A549 (cell line): ENCODE measurements at regions not wholly inside any gene's neighbourhood (a gene's known extent, or its start where the extent isn't known, plus 50 kb on each side); places are given as distances from the start of the nearest gene placed in this dataset.

Source experiments
- ATAC-seq, 2 experiments: fragments of 200-7000 bp in 1 of 2; fragments of >200 bp in 1 of 2; cut with Nextera tagmentation in 1 of 2; cut with Tn5 transposase in 1 of 2; 3 replicates each; pipeline versions ENCODE4 v1.8.0 to v1.9.1; 2018 to 2020; ENCODE audit warnings: mild to moderate bottlenecking in 1 of 2, moderate library complexity in 1 of 2
- CTCF ChIA-PET: fragments of 300-600 bp; sonication (Branson Sonifier 250); formaldehyde crosslinking; extraction: SDS; loops from one replicate; lab custom pipeline; 2021; ENCODE audit warnings: antibody characterized with exemption, inconsistent platforms; lab: Yijun Ruan, JAX
- POLR2A ChIA-PET: fragments of 350-600 bp; formaldehyde crosslinking; extraction: SDS; loops from one replicate; lab custom pipeline; 2021; ENCODE audit warnings: antibody characterized with exemption, inconsistent platforms; lab: Yijun Ruan, JAX
- DNase-seq, 2 experiments: peaks; one replicate each; pipeline versions ENCODE4 v3.0.0 to v3.0.0-alpha.2; 2011 to 2016; ENCODE audit warnings: low read depth in 1 of 2, low spot score in 1 of 2
- FAIRE-seq: peaks from 2 replicates; lab custom pipeline; 2011; peaks lifted over from hg19 to GRCh38; lab: Jason Lieb, UNC
- H3K27ac ChIP-seq, 2 experiments: fragments of >200 bp; sonication (Bioruptor Twin); formaldehyde crosslinking; 3 replicates each; pipeline ENCODE4 v1.5.1; 2016 to 2017
- H3K4me1 ChIP-seq: fragments of >200 bp; sonication (Bioruptor Twin); formaldehyde crosslinking; 3 replicates; pipeline ENCODE4 v1.6.1; 2016
- H3K4me2 ChIP-seq: fragments of >200 bp; sonication (Bioruptor Twin); formaldehyde crosslinking; 3 replicates; pipeline ENCODE4 v1.6.1; 2016
- H3K4me3 ChIP-seq: fragments of >200 bp; sonication (Bioruptor Twin); formaldehyde crosslinking; 3 replicates; pipeline ENCODE4 v1.5.1; 2016
- H3K9me3 ChIP-seq: fragments of >200 bp; sonication (Bioruptor Twin); formaldehyde crosslinking; 3 replicates; pipeline ENCODE4 v1.6.1; 2016
- CEBPB ChIP-seq, 2 experiments: fragments of >200 bp in 1 of 2; sonication (Bioruptor Twin) in 1 of 2; formaldehyde crosslinking in 1 of 2; IDR thresholded peaks; 2 replicates each; pipeline ENCODE4 v1.6.1; 2012 to 2016
- CHD4 ChIP-seq: fragments of 200-600 bp; sonication (generic); IDR thresholded peaks from 2 replicates; pipeline ENCODE4 v1.6.1; 2016; ENCODE audit warnings: antibody characterized with exemption, mild to moderate bottlenecking, borderline replicate concordance
- EHF ChIP-seq: fragments of 250-450 bp; sonication (Bioruptor Pico); IDR thresholded peaks from 2 replicates; pipeline ENCODE4 v1.5.0; 2020; ENCODE audit warnings: mild to moderate bottlenecking
- EHMT2 ChIP-seq: fragments of 200-600 bp; sonication (generic); IDR thresholded peaks from 2 replicates; pipeline ENCODE4 v1.6.1; 2016; ENCODE audit warnings: antibody characterized with exemption, low read depth, mild to moderate bottlenecking, moderate library complexity
- EP300 ChIP-seq, 2 experiments: fragments of >200 bp; sonication (Bioruptor Twin); formaldehyde crosslinking; IDR thresholded peaks; 2 replicates in 1 of 2; 3 replicates in 1 of 2; pipeline ENCODE4 v1.6.1; 2016 to 2017
- FOSB ChIP-seq: fragments of 250-450 bp; sonication (Bioruptor Pico); IDR thresholded peaks from 2 replicates; pipeline ENCODE4 v1.5.0; 2020; ENCODE audit warnings: mild to moderate bottlenecking, moderate library complexity
- FOSL2 ChIP-seq, 2 experiments: fragments of 450-650 bp in 1 of 2; fragments of >200 bp in 1 of 2; sonication (Bioruptor Twin) in 1 of 2; formaldehyde crosslinking; IDR thresholded peaks; 2 replicates each; pipeline versions ENCODE4 v1.5.0 to v1.6.1; 2016 to 2020; ENCODE audit warnings: mild to moderate bottlenecking in 1 of 2, moderate library complexity in 1 of 2
- HDAC2 ChIP-seq: fragments of 200-600 bp; sonication (generic); IDR thresholded peaks from 2 replicates; pipeline ENCODE4 v1.6.1; 2016
- HEYL ChIP-seq: fragments of 250-450 bp; sonication (Bioruptor Pico); IDR thresholded peaks from 2 replicates; pipeline ENCODE4 v1.8.0; 2021; ENCODE audit warnings: mild to moderate bottlenecking, moderate library complexity
- HOXA7 ChIP-seq: fragments of 250-450 bp; sonication (Bioruptor Pico); IDR thresholded peaks from 2 replicates; pipeline ENCODE4 v1.5.0; 2020; ENCODE audit warnings: mild to moderate bottlenecking, moderate library complexity
- HOXB13 ChIP-seq: fragments of 250-450 bp; sonication (Bioruptor Pico); IDR thresholded peaks from 2 replicates; pipeline ENCODE4 v1.5.0; 2020; ENCODE audit warnings: low read depth, mild to moderate bottlenecking, moderate library complexity
- KDM5A ChIP-seq: fragments of 200-600 bp; sonication (generic); IDR thresholded peaks from 2 replicates; pipeline ENCODE4 v1.6.1; 2016; ENCODE audit warnings: antibody characterized with exemption, mild to moderate bottlenecking
- MAFK ChIP-seq: fragments of 450-650 bp; IDR thresholded peaks from 2 replicates; pipeline ENCODE4 v1.6.1; 2014; ENCODE audit not compliant: partially characterized antibody
- MAZ ChIP-seq: fragments of 150-350 bp; IDR thresholded peaks from 2 replicates; pipeline ENCODE4 v1.6.1; 2014; ENCODE audit warnings: antibody characterized with exemption, low read depth, low read length, borderline replicate concordance
- NPAS2 ChIP-seq: fragments of 250-450 bp; sonication (Bioruptor Pico); IDR thresholded peaks from 2 replicates; pipeline ENCODE4 v1.8.0; 2022; ENCODE audit warnings: mild to moderate bottlenecking, moderate library complexity, borderline replicate concordance
- RAD21 ChIP-seq, 2 experiments: fragments of >200 bp in 1 of 2; sonication (Bioruptor Twin) in 1 of 2; formaldehyde crosslinking in 1 of 2; IDR thresholded peaks in 1 of 2; conservative IDR thresholded peaks in 1 of 2; 2 replicates in 1 of 2; 3 replicates in 1 of 2; pipeline ENCODE4 v1.6.1; 2012 to 2018; ENCODE audit warnings: inconsistent platforms in 1 of 2
- RARB ChIP-seq: fragments of 250-450 bp; sonication (Bioruptor Pico); IDR thresholded peaks from 2 replicates; pipeline ENCODE4 v1.8.0; 2021; ENCODE audit warnings: mild to moderate bottlenecking, moderate library complexity
- RCOR1 ChIP-seq: fragments of 150-350 bp; IDR thresholded peaks from 2 replicates; pipeline ENCODE4 v1.6.1; 2014; ENCODE audit warnings: antibody characterized with exemption, low read length, low read depth
- RNF2 ChIP-seq: fragments of 200-600 bp; sonication (generic); IDR thresholded peaks from 2 replicates; pipeline ENCODE4 v1.6.1; 2016; ENCODE audit warnings: low read depth, mild to moderate bottlenecking, antibody characterized with exemption, moderate library complexity, borderline replicate concordance
- TP53 ChIP-seq: fragments of 250-450 bp; sonication (Bioruptor Pico); IDR thresholded peaks from 2 replicates; pipeline ENCODE4 v1.5.0; 2021; ENCODE audit warnings: mild to moderate bottlenecking, moderate library complexity
- ZFP36 ChIP-seq: fragments of 450-650 bp; IDR thresholded peaks from 2 replicates; pipeline ENCODE4 v1.6.1; 2014; ENCODE audit warnings: borderline replicate concordance; ENCODE audit not compliant: partially characterized antibody
- ZNF302 ChIP-seq: fragments of 250-450 bp; sonication (Bioruptor Pico); IDR thresholded peaks from 2 replicates; pipeline ENCODE4 v1.9.0; 2021; ENCODE audit warnings: inconsistent platforms, mild to moderate bottlenecking, moderate library complexity
- WGBS: methylation state at CpG from one replicate; pipeline ENCODE4 v1.1.6; 2017; ENCODE audit errors: missing lambda C conversion rate; 5-methylcytosine and 5-hydroxymethylcytosine counted together
- TF ChIP-seq, protein P1 (sequence below): fragments of >200 bp; sonication (Bioruptor Twin); formaldehyde crosslinking; IDR thresholded peaks from 3 replicates; pipeline ENCODE4 v1.6.1; 2016
- TF ChIP-seq, protein P2 (sequence below): fragments of >200 bp; sonication (Bioruptor Twin); formaldehyde crosslinking; IDR thresholded peaks from 3 replicates; pipeline ENCODE4 v1.5.1; 2016
- TF ChIP-seq, protein P3 (sequence below): fragments of 200-600 bp; sonication (generic); IDR thresholded peaks from 2 replicates; pipeline ENCODE4 v1.6.1; 2016; ENCODE audit warnings: antibody characterized with exemption, mild to moderate bottlenecking, moderate library complexity

DNA sequence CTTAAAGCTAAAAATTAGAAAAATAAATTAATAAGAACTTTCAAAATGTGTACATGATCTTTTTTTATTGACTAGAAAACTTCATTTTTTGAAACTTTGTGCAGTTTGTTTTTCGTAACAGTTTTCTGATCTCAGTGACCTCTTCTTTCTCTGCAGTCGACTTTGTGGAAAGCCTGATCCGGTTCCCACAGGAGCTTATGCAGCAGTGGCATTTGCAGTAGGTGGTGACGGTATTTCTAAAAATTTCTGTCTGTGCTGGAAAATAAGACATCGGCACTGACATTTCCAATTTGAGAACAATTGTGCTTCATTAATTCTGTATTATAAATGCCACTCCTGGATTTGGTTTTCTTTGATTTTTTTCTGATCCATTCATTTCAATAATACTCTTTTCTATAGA is 68.8 kb downstream of the CLDN17 start:
- FAIRE-seq: no peak
- WGBS: 15% methylated on average over 5 of the region's 5 CpGs
- Histone ChIP-seq H3K9me3 (no peaks in the 10 kb centered on the region), H3K27ac (no peak overlapping the region), H3K4me1 (no peaks in the 10 kb centered on the region), H3K4me3 (no peak overlapping the region)
- no peak for DNase-seq
- no peak for TF ChIP-seq MAZ
- TF ChIP-seq ZFP36: no peak
- TF ChIP-seq, all 56 proteins: peak for 0
- CTCF ChIA-PET: no interaction called here
- no peak for ATAC-seq
- POLR2A ChIA-PET: no interaction called here
- no peak overlapping the region for H3K4me2 ChIP-seq

DNA sequence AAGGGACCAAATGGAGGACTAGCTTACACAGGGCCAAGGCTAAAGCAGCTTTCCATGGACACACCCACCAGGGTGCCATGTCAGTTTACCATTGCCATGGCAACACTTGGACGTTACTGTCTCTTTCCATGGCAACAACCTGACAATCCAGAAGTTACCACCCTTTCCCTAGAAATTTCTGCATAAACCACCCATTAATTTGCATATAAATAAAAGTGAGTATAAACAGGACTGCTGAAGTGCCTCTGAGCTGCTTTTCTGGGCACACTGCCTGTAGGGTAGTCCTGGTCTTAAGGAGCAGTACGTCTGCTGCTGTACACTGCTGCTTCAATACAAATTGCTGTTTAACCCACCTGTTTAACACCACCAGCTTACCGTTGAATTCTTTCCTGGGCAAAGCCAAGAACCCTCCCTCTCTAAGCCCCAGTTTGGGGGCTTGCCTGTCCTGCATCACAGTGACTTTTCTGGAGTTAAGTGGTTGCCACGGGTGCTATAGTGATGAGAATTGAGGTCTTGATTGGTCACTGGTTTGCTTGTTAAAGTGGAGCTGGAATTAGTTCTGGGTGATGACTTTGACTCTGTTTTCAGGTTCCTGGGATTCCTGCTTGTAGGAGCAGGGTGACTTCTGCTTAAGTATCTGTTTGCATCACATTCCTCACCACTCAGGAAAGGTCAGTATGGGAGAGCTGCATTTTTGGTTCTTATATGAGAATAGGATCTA is 83.2 kb downstream of the CLDN17 start:
- ChIA-PET POLR2A (no interaction called here), CTCF (no interaction called here)
- DNase-seq: no peak
- Histone ChIP-seq H3K27ac (no peak overlapping the region), H3K4me3 (no peak overlapping the region)
- no peak for FAIRE-seq
- TF ChIP-seq ZNF302 (CRISPR knock-in tag) (no peak), FOSB (CRISPR knock-in tag) (no peak), FOSL2 (IDR thresholded peaks at IDR 0.05) (no peak), FOSL2 (CRISPR knock-in tag; IDR thresholded peaks at IDR 0.05) (no peak), RNF2 (no peak), HDAC2 (no peak), KDM5A (no peak), CHD4 (no peak), EHMT2 (no peak), RARB (CRISPR knock-in tag) (no peak), HEYL (no peak), EP300 (IDR thresholded peaks at IDR 0.05) (no peak), EHF (CRISPR knock-in tag) (no peak), CEBPB (IDR thresholded peaks at IDR 0.05) (no peak), RAD21 (conservative IDR thresholded peaks at IDR 0.05 in 1 of 2, IDR thresholded peaks at IDR 0.05 in 1 of 2) (no peak)
- TF ChIP-seq, protein P1, sequence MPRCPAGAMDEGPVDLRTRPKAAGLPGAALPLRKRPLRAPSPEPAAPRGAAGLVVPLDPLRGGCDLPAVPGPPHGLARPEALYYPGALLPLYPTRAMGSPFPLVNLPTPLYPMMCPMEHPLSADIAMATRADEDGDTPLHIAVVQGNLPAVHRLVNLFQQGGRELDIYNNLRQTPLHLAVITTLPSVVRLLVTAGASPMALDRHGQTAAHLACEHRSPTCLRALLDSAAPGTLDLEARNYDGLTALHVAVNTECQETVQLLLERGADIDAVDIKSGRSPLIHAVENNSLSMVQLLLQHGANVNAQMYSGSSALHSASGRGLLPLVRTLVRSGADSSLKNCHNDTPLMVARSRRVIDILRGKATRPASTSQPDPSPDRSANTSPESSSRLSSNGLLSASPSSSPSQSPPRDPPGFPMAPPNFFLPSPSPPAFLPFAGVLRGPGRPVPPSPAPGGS: no peak
- TF ChIP-seq, all 56 proteins: peak for 0
- Histone ChIP-seq H3K4me2 (no peak overlapping the region), H3K9me3 (no peaks in the 10 kb centered on the region), H3K4me1 (no peaks in the 10 kb centered on the region)
- no peak for ATAC-seq
- WGBS: 0% methylated on average over 4 of the region's 4 CpGs

DNA sequence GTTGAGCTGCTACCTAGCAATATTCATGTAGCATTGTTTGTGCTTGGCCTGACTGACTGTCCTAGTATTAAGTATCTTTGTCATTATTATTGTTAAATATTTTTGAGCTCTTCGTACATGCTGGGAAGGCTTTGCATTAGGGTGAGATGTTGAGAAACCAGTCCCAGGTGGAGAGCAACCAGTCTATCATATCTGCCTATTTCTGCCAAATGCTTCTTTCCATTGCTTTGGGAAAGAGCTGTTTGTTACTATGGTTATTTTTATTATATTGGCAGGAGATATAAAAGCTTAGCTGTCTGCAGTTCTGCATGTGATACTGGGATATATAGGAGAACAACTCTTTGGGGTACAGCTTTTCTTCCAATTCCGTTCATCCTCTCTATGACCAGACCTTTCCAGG is 85.1 kb downstream of the CLDN17 start:
- Histone ChIP-seq H3K27ac (no peak overlapping the region), H3K4me2 (no peak overlapping the region), H3K9me3 (no peaks in the 10 kb centered on the region), H3K4me1 (no peaks in the 10 kb centered on the region), H3K4me3 (no peak overlapping the region)
- ATAC-seq (no peak), DNase-seq (no peak), FAIRE-seq (no peak)
- 7% methylated on average over 2 of the region's 2 CpGs for WGBS
- CTCF ChIA-PET: no interaction called here
- POLR2A ChIA-PET: no interaction called here
- TF ChIP-seq HOXA7 (CRISPR knock-in tag) (no peak), RCOR1 (no peak), MAFK (no peak), EHMT2 (no peak), HOXB13 (no peak), TP53 (no peak), NPAS2 (CRISPR knock-in tag) (no peak), CEBPB (IDR thresholded peaks at IDR 0.05) (no peak), RAD21 (conservative IDR thresholded peaks at IDR 0.05 in 1 of 2, IDR thresholded peaks at IDR 0.05 in 1 of 2) (no peak), EP300 (IDR thresholded peaks at IDR 0.05) (no peak)
- TF ChIP-seq, protein P2, sequence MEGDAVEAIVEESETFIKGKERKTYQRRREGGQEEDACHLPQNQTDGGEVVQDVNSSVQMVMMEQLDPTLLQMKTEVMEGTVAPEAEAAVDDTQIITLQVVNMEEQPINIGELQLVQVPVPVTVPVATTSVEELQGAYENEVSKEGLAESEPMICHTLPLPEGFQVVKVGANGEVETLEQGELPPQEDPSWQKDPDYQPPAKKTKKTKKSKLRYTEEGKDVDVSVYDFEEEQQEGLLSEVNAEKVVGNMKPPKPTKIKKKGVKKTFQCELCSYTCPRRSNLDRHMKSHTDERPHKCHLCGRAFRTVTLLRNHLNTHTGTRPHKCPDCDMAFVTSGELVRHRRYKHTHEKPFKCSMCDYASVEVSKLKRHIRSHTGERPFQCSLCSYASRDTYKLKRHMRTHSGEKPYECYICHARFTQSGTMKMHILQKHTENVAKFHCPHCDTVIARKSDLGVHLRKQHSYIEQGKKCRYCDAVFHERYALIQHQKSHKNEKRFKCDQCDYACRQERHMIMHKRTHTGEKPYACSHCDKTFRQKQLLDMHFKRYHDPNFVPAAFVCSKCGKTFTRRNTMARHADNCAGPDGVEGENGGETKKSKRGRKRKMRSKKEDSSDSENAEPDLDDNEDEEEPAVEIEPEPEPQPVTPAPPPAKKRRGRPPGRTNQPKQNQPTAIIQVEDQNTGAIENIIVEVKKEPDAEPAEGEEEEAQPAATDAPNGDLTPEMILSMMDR: no peak
- TF ChIP-seq, protein P1: no peak
- TF ChIP-seq, protein P3, sequence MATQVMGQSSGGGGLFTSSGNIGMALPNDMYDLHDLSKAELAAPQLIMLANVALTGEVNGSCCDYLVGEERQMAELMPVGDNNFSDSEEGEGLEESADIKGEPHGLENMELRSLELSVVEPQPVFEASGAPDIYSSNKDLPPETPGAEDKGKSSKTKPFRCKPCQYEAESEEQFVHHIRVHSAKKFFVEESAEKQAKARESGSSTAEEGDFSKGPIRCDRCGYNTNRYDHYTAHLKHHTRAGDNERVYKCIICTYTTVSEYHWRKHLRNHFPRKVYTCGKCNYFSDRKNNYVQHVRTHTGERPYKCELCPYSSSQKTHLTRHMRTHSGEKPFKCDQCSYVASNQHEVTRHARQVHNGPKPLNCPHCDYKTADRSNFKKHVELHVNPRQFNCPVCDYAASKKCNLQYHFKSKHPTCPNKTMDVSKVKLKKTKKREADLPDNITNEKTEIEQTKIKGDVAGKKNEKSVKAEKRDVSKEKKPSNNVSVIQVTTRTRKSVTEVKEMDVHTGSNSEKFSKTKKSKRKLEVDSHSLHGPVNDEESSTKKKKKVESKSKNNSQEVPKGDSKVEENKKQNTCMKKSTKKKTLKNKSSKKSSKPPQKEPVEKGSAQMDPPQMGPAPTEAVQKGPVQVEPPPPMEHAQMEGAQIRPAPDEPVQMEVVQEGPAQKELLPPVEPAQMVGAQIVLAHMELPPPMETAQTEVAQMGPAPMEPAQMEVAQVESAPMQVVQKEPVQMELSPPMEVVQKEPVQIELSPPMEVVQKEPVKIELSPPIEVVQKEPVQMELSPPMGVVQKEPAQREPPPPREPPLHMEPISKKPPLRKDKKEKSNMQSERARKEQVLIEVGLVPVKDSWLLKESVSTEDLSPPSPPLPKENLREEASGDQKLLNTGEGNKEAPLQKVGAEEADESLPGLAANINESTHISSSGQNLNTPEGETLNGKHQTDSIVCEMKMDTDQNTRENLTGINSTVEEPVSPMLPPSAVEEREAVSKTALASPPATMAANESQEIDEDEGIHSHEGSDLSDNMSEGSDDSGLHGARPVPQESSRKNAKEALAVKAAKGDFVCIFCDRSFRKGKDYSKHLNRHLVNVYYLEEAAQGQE: no peak
